Thyroid gland (tissue), 4 donors: ENCODE measurements at regions not wholly inside any gene's neighbourhood (a gene's known extent, or its start where the extent isn't known, plus 50 kb on each side); places are given as distances from the start of the nearest gene placed in this dataset.

Experiments
- CTCF ChIP-seq, 6 experiments: fragments of 200-600 bp in 3 of 6; fragments of 450-650 bp in 3 of 6; sonication (generic) in 3 of 6; IDR thresholded peaks; one replicate each; pipeline ENCODE4 v1.5.1; 2016 to 2019; ENCODE audit warnings: antibody characterized with exemption in 6 of 6, mild to moderate bottlenecking in 2 of 6, inconsistent platforms in 1 of 6, moderate library complexity in 1 of 6
- POLR2A ChIP-seq, 2 donors: fragments of 450-650 bp; IDR thresholded peaks; one replicate each; pipeline ENCODE4 v1.6.1; 2017; ENCODE audit warnings: antibody characterized with exemption in 2 of 2, mild to moderate bottlenecking in 2 of 2, moderate library complexity in 1 of 2

- TF ChIP-seq POLR2A (IDR thresholded peaks at IDR 0.05) (no peak), CTCF (IDR thresholded peaks at IDR 0.05) (no peak)
Measured at GRCh38 chr18:2096551-2096950, 474.8 kb downstream of the METTL4 start.
